Testis (tissue), 2 donors: ENCODE measurements at regions not wholly inside any gene's neighbourhood (a gene's known extent, or its start where the extent isn't known, plus 50 kb on each side); places are given as distances from the start of the nearest gene placed in this dataset.

Experiments
- DNase-seq: peaks from one replicate; pipeline ENCODE4 v3.0.0-alpha.2; 2019
- H3K27ac ChIP-seq, 2 donors: fragments of 200-600 bp; sonication (generic); one replicate each; pipeline ENCODE4 v1.5.1; 2019
- H3K27me3 ChIP-seq: fragments of 200-600 bp; sonication (generic); one replicate; pipeline ENCODE4 v1.5.1; 2019
- H3K36me3 ChIP-seq: fragments of 200-600 bp; sonication (generic); one replicate; pipeline ENCODE4 v1.5.1; 2017; ENCODE audit warnings: low read depth; ENCODE audit errors: missing control alignments
- H3K4me1 ChIP-seq: fragments of 200-600 bp; sonication (generic); one replicate; pipeline ENCODE4 v1.5.1; 2019
- H3K4me3 ChIP-seq, 2 donors: fragments of 200-600 bp; sonication (generic); one replicate each; pipeline ENCODE4 v1.5.1; 2017 to 2019
- H3K9me3 ChIP-seq: fragments of 200-600 bp; sonication (generic); one replicate; pipeline ENCODE4 v1.5.1; 2017
- CTCF ChIP-seq, 3 experiments: fragments of 450-650 bp in 2 of 3; fragments of 200-600 bp in 1 of 3; sonication (generic) in 1 of 3; IDR thresholded peaks; one replicate each; pipeline ENCODE4 v1.5.1; 2016 to 2019; ENCODE audit warnings: antibody characterized with exemption in 3 of 3, mild to moderate bottlenecking in 2 of 3, moderate library complexity in 1 of 3
- POLR2A ChIP-seq: fragments of 450-650 bp; IDR thresholded peaks from one replicate; pipeline ENCODE4 v1.6.1; 2017; ENCODE audit warnings: antibody characterized with exemption, mild to moderate bottlenecking, moderate library complexity
- WGBS, 2 donors: methylation state at CpG; one replicate each; pipeline ENCODE4 v1.1.5; 2018; 5-methylcytosine and 5-hydroxymethylcytosine counted together
- intact Hi-C: fragments of 100-400 bp; cut with DNase I; formaldehyde crosslinking; loops from one replicate; pipeline ENCODE4 v1.15.1; 2023; ENCODE audit warnings: low total_unique reads

- no peaks in the 10 kb centered on the region for H3K9me3 ChIP-seq
- intact Hi-C loops = no loop called here
- H3K4me3 ChIP-seq = no peak overlapping the region
- TF ChIP-seq POLR2A (no peak), CTCF (IDR thresholded peaks at IDR 0.05) (no peak)
- no peak for DNase-seq
- H3K36me3 ChIP-seq = no peaks in the 10 kb centered on the region
- 84 to 87% methylated on average over 2 of the region's 2 CpGs for WGBS, 2 donors
- no peaks in the 10 kb centered on the region for H3K4me1 ChIP-seq
- H3K27me3 ChIP-seq = no peaks in the 10 kb centered on the region
- no peak overlapping the region for H3K27ac ChIP-seq
Observed at GRCh38 chr2:158914731-158915130, 53.7 kb upstream of the TANC1 start.

- Histone ChIP-seq H3K27me3 (no peaks in the 10 kb centered on the region), H3K27ac (no peak overlapping the region), H3K9me3 (no peaks in the 10 kb centered on the region), H3K4me1 (no peaks in the 10 kb centered on the region), H3K4me3 (no peak overlapping the region), H3K36me3 (no peaks in the 10 kb centered on the region)
- TF ChIP-seq POLR2A (no peak), CTCF (IDR thresholded peaks at IDR 0.05) (no peak)
- DNase-seq = no peak
- 67 to 68% methylated on average over 2 of the region's 2 CpGs for WGBS, 2 donors
- intact Hi-C loops = no loop called here
Observed at GRCh38 chr2:158917121-158917520, 51.3 kb upstream of the TANC1 start.

GRCh38 chr2:158918452-158918851, 50.0 kb upstream of the TANC1 start:
- TF ChIP-seq CTCF (IDR thresholded peaks at IDR 0.05) (no peak), POLR2A (no peak)
- no peaks in the 10 kb centered on the region for H3K36me3 ChIP-seq
- DNase-seq = no peak
- H3K27ac ChIP-seq = no peak overlapping the region
- no peaks in the 10 kb centered on the region for H3K9me3 ChIP-seq
- intact Hi-C loops = no loop called here
- no peak overlapping the region for H3K4me3 ChIP-seq
- H3K27me3 ChIP-seq = no peaks in the 10 kb centered on the region
- no peaks in the 10 kb centered on the region for H3K4me1 ChIP-seq
